ENCODE measurements at regions not wholly inside any gene's neighbourhood (a gene's known extent, or its start where the extent isn't known, plus 50 kb on each side); places are given as distances from the start of the nearest gene placed in this dataset.

DNA sequence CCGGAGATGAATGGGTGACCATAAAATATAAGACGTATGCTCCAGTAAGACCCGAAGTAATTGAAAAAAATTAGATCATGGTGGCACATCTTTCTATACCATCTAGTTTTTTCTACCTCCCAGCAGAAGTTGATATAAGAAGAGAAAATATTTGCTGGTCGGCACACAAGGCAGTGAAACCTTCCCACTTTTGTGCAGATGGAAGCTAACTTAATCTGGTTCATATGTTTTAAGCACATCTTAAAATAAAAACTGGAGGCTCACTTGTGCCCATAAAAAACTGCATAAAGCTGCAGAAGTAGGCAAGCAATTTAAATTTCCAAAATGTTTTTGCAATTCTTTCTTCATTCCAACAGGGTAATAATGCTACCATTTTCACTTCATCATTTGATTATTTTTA, 449.2 kb downstream of the CNTN3 start:
- TF ChIP-seq MYBL2 (CRISPR knock-in tag; IDR thresholded peaks at IDR 0.05) = no peak
- TF ChIP-seq CBFB (CRISPR knock-in tag; IDR thresholded peaks at IDR 0.05; ENCODE audit: low read depth) = no peak
- no peak for TF ChIP-seq CREB1 (CRISPR knock-in tag; IDR thresholded peaks at IDR 0.05)
- TF ChIP-seq CTCF (IDR thresholded peaks at IDR 0.05) = no peak
- no peak for TF ChIP-seq NFYB (CRISPR knock-in tag; conservative IDR thresholded peaks at IDR 0.05; ENCODE audit: low read depth)
- TF ChIP-seq, protein P1, sequence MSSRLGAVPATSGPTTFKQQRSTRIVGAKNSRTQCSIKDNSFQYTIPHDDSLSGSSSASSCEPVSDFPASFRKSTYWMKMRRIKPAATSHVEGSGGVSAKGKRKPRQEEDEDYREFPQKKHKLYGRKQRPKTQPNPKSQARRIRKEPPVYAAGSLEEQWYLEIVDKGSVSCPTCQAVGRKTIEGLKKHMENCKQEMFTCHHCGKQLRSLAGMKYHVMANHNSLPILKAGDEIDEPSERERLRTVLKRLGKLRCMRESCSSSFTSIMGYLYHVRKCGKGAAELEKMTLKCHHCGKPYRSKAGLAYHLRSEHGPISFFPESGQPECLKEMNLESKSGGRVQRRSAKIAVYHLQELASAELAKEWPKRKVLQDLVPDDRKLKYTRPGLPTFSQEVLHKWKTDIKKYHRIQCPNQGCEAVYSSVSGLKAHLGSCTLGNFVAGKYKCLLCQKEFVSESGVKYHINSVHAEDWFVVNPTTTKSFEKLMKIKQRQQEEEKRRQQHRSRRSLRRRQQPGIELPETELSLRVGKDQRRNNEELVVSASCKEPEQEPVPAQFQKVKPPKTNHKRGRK (CRISPR knock-in tag; IDR thresholded peaks at IDR 0.05; ENCODE audit: borderline replicate concordance) = no peak
- no peak for TF ChIP-seq ATF3 (CRISPR knock-in tag; conservative IDR thresholded peaks at IDR 0.05)
- TF ChIP-seq, protein P2, sequence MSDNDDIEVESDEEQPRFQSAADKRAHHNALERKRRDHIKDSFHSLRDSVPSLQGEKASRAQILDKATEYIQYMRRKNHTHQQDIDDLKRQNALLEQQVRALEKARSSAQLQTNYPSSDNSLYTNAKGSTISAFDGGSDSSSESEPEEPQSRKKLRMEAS (CRISPR knock-in tag; IDR thresholded peaks at IDR 0.05) = no peak
- no peak for TF ChIP-seq E2F5 (CRISPR knock-in tag; IDR thresholded peaks at IDR 0.05)
- no peak for TF ChIP-seq JAZF1 (CRISPR knock-in tag; IDR thresholded peaks at IDR 0.05)
- TF ChIP-seq FOXP4 (CRISPR knock-in tag; IDR thresholded peaks at IDR 0.05) = no peak
- TF ChIP-seq GABPB1 (CRISPR knock-in tag; IDR thresholded peaks at IDR 0.05) = no peak
- no peak for TF ChIP-seq SOX15 (CRISPR knock-in tag; IDR thresholded peaks at IDR 0.05)
